Activated CD4-positive, alpha-beta T cell treated with anti-CD3 and anti-CD28 coated beads, Interleukin-2, amount 50 U/mL, for 1 hour (primary cell): ENCODE measurements at regions not wholly inside any gene's neighbourhood (a gene's known extent, or its start where the extent isn't known, plus 50 kb on each side); places are given as distances from the start of the nearest gene placed in this dataset.
"Not testable (repeated sequence)": the region's sequence is repeated elsewhere in the genome, so short reads cannot be mapped to it uniquely, and the experiment has no call there.

ENCODE experiments used
- DNase-seq: peaks from one replicate; pipeline ENCODE4 v3.0.0-alpha.2; 2020

- DNase-seq: no peak
Observed at GRCh38 chr6:4676016-4676415, 100.2 kb upstream of the CDYL start.

GRCh38 chr6:4675121-4675520, 101.1 kb upstream of the CDYL start:
- DNase-seq: no peak

DNA sequence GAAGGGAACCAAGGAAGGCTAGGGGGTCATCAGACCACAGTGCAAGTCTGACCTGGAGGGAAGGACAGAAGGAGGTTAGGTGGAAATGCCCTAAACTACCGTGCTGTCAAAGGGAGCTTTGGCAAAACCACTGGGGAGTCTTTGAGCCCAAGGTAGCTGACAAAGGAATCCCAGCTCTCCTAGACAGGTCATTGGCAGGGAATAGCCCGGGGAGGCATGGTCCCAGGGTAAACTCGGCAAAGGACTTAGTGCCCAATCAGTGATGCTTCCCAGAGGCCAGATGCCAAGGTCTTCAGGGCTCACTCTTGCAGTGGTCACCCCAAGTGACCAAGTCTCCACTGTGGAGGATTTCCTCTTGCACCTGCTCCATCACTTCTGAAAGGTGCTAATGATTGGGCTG, 102.3 kb upstream of the CDYL start:
- DNase-seq: no peak

- DNase-seq: no peak
Observed at GRCh38 chr6:4672772-4673171, 103.4 kb upstream of the CDYL start.

GRCh38 chr6:4671587-4672115, 104.6 kb upstream of the CDYL start:
- no peak for DNase-seq

DNA sequence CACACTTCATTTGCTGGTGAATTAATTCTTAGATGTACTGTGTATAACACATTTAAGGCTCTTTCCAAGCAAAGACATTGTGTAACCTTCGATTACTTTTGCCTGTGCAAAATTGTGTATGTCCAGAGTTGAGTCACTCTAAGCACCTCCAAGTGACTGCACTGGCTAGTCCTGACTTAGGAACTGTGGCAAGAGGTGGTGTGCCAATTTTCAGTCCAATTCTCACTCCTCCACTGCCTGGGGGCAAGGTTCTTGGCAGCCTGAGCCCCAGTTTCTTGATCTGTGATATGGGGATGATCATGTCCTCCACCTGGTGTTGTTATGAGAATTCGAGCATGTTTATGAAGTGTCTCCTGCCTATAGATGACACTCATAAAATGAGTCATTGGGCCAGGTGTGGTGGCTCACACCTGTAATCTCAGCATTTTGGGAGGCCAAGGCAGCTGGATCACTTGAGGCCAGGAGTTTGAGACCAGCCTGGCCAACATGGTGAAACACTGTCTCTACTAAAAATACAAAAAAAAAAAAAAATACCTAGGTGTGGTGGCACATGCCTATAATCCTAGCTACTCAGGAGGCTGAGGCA, 105.3 kb upstream of the CDYL start:
- DNase-seq: no peak

GRCh38 chr6:4670290-4670689, 105.9 kb upstream of the CDYL start:
- DNase-seq: no peak

DNA sequence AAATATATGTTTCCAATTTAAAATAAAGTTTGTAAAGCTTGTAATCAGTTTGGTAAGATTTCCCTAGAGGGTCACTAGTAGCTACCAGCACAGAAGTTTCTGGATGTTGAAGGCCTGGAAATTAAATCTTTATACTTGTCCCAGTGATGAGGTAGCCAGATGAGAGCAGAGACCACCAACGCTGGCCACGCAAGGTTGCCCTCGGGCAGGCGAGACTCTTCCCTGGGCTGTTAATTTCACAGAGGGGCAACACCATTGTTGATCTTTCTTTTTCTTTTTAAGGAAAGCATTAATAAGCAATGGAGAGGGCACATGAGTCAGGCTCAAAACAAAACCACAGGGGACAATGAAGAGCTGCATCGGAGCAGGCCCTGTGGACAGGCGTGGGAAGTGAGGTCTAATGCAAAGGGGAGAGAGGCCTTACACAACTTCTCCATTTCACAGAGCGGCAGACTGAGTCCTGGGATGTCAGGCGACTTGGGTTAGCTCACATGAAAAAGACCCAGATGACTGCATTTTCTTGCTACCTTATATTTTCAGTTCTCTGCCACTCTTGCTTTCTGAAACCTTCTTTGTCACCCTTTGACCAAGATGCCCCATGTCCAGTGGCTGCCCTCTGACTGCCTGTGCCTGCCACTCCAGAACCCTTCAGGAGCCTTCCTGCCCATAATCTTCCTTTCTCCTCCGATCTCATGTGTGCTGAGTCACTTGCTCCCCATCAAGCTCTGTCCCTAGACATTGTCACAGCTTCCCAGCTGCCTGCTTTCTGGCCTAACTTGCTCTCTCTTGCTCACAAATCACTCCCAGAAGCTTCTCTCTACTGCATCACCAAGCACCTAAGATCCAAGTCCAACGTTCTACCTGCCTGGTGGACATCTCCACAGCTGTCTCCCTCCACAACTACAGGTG, 107.7 kb upstream of the CDYL start:
- no peak for DNase-seq

- DNase-seq: no peak
Observed at GRCh38 chr6:4667591-4667990, 108.6 kb upstream of the CDYL start.

DNA sequence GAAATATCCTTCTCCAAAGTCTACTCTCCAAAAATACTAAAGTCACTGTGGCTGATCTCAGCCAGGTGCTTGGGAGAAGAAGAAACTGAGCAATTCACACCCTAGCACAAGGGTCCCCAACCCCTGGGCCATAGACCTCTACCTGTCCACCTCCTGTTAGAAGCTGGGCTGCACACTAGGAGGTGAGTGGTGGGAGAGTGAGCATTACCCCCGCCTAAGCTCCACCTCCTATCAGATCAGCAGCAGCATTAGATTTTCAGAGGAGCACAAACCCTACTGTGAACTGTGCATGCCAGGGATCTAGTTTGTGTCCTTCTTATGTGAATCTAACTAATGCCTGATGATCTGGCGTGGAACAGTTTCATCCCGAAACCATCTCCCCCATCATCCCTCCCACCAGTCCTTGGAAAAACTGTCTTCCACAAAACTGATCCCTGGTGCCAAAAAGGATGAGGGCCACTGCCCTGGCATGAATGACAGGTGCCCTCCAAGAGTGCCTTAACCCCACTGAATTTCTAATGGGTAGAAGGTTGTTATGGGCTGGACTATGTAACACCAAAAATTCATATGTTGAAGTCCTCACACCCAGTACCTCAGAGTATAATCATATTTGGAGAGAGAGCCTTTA, 109.2 kb upstream of the CDYL start:
- DNase-seq: no peak

DNA sequence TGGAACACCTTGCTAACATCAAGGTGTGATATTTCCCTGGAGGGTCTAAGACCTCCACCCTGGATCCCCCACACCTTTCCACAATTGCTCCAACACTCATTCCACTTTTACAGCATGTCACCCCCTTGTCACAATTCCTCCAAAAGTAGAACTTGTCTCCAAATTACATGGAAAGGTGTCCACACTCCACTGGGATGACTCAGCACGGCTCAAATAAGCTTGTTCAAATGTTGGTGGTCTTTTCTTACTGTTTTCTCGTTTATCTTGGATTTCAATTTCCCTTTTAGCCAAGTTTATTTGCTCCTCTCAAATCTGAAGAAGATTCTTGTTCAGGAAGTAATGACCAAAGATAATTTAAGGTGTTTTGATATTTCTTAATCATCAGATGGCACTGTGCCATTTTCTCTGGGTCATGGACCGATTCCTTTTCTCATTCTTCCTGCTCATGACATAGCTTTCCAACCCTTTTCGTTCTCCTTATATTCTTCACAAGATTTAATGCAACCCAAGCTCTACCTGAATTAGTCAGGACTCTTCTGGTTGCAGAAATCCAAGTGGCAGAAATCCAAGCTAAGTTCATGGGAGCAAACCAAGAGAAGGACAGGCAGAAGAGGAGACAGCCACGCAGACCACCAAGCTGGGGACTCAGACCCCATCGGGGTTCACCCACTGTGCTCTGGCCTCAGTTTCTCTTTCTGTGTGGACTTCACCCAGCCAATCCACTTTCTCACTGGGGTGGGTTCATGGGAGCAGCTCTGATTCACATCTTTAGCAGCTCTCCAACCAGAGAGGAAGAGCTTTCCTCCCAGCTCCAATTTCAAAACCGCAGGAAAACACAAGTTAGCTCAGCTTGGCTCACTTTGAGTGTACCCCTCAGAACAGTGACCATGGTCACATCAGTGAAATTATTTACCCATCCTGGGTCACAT, 110.5 kb upstream of the CDYL start:
- DNase-seq: no peak

DNA sequence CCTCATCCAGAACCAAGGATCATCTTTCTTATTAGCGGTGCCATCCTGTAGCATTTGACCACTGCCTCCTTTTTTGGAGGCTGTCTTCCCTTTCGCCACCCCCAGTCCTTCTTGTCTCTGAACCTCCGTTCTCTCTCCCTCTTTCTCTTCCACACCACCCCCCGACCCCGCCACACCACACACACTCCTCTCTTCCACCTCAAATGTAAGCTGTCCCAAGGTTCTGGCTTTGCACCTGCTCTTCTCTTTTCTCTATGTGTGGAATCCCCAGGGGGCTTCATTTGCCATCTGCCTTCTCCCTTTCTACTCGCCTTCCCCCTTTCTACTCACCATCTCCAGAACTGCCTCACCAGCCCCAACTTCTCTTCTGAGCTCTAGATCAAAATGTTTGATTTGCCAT, 111.3 kb upstream of the CDYL start:
- no peak for DNase-seq

DNA sequence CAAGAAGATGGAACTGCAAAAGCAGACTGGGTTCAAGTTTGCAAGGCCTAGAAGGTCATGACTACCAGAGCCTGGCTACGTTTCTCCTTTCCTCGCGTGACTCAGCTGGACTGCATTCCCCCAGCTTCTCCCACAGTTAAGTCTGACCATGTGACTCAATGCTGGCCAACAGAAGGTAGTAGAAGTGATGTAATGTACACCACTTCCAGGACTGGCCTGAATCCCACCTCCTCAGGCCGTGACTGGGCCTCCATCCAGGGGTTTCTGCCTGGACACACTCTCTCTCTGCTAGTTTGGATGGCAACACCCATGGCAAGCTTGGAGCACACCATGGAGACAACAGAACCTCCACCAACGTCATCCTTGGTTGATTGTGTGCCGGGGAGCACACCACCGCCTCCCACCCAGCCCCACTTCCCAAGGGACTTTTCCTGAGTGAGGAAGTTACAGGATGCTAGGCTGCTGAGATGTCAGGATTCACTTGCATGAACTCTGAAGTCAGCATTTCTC, 112.0 kb upstream of the CDYL start:
- DNase-seq: no peak

GRCh38 chr6:4662886-4663285, 113.3 kb upstream of the CDYL start:
- DNase-seq: no peak

DNA sequence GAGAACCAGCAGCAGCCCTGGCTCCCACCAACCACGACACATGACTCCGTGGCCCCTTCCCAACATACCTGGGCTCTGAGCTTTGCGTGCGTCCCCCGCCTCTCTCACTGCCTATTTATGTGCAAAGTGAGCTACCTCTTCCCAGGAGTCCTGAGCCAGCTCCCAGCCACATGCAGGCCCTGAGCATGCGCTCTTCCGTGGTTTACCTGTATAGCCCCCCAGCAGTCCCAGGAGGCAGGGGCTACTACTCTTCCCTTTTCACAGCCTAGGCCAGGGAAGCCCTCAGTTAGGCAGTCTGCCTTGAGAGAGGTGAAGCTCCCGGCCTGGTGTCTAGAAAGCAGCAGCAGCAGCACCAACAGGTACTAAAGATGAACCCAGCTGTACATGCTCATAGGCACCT, 114.8 kb upstream of the CDYL start:
- DNase-seq: no peak

- DNase-seq: no peak
Observed at GRCh38 chr6:4660377-4661321, 115.6 kb upstream of the CDYL start.

DNA sequence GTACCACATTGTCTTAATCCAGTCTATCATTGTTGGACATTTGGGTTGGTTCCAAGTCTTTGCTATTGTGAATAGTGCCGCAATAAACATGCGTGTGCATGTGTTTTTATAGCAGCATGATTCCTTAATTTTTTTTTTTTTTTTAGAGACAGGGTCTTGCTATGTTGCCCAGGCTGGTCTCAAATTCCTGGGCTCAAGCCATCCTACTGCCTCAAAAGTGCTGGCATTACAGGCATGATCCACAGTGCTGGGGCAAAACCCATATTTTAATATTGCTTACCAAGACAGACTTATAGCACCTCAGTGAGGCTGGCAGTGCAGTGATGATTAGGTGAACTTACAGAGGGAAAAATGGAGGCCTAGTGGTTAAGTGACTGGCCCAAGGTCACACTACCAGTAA, 116.5 kb upstream of the CDYL start:
- DNase-seq: not testable (repeated sequence)

- DNase-seq: no peak
Observed at GRCh38 chr6:4658486-4658885, 117.7 kb upstream of the CDYL start.

GRCh38 chr6:4656106-4656505, 120.1 kb upstream of the CDYL start:
- no peak for DNase-seq

- no peak for DNase-seq
Observed at GRCh38 chr6:4655196-4656025, 120.8 kb upstream of the CDYL start.
